ENCODE measurements at regions not wholly inside any gene's neighbourhood (a gene's known extent, or its start where the extent isn't known, plus 50 kb on each side); places are given as distances from the start of the nearest gene placed in this dataset.

DNA sequence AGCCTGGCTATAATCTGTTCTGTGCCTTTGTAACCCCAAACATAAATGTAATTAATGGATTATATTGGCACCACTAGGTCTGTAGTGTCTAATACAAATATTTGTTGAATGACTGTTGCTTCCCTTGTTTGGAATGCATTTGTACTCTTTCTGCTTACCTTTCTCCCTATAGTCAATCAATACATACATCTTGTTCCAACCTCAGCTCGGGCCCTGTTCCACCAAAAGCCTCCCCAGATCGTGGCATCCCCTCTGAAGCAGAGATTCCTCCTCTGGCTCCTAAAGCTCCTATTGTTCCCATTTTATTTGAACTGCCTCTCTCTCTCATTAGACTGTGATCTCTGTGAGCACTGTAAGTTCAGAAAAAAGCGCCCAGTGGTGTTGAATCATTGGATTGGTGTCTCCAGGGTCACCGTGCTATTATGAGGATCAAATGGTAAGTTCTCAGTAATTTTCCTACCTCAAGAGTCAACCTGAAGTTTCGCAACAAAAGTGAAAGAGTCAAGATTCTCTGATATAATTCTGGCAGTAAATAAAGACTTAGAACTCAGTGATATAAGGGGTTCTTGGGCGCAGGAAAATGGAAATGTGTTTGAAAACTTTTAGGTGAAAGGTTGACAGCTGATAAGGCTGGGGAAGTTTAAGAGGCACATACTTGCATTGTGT, 151.5 kb downstream of the KLF5 start:
- Mint-ChIP-seq H3K36me3 (ENCODE audit: low read depth) (no peaks in the 10 kb centered on the region), H3K27me3 (ENCODE audit: low read depth) (peaks cover 4% of the 10 kb centered on the region), H3K4me3 (no peak overlapping the region), H3K4me1 (no peaks in the 10 kb centered on the region), H3K9me3 (no peaks in the 10 kb centered on the region), H3K27ac (no peak overlapping the region)
- TF ChIP-seq, protein P1, sequence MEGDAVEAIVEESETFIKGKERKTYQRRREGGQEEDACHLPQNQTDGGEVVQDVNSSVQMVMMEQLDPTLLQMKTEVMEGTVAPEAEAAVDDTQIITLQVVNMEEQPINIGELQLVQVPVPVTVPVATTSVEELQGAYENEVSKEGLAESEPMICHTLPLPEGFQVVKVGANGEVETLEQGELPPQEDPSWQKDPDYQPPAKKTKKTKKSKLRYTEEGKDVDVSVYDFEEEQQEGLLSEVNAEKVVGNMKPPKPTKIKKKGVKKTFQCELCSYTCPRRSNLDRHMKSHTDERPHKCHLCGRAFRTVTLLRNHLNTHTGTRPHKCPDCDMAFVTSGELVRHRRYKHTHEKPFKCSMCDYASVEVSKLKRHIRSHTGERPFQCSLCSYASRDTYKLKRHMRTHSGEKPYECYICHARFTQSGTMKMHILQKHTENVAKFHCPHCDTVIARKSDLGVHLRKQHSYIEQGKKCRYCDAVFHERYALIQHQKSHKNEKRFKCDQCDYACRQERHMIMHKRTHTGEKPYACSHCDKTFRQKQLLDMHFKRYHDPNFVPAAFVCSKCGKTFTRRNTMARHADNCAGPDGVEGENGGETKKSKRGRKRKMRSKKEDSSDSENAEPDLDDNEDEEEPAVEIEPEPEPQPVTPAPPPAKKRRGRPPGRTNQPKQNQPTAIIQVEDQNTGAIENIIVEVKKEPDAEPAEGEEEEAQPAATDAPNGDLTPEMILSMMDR (IDR thresholded peaks at IDR 0.05; ENCODE audit: unreplicated experiment in 3 of 3): no peak

DNA sequence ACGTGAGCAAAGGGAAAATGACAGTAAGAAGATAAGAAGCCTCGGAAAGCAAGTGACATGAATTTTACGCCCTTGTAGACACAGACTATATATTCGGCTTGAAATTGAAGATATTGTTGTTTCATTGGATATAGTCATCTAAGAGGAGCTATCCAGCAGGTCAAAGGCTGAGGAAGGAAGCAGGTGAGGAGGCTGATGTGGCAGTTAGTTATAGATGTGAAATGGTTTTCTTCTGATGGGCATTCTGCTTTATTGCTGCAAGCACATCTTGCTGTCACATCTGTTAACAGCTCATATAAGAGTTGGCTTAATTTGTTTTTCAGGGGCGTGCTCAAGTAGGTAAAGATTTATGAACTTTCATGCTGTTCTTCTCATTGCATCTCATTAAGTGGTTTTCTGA, 146.1 kb downstream of the KLF5 start:
- no peaks in the 10 kb centered on the region for H3K9me3 Mint-ChIP-seq
- H3K4me1 Mint-ChIP-seq: peaks cover 17% of the 10 kb centered on the region
- no peak overlapping the region for H3K4me3 Mint-ChIP-seq
- TF ChIP-seq, protein P1 (IDR thresholded peaks at IDR 0.05; ENCODE audit: unreplicated experiment in 3 of 3): no peak
- peaks cover 4% of the 10 kb centered on the region for H3K27me3 Mint-ChIP-seq (ENCODE audit: low read depth)
- no peaks in the 10 kb centered on the region for H3K36me3 Mint-ChIP-seq (ENCODE audit: low read depth)
- no peak overlapping the region for H3K27ac Mint-ChIP-seq

DNA sequence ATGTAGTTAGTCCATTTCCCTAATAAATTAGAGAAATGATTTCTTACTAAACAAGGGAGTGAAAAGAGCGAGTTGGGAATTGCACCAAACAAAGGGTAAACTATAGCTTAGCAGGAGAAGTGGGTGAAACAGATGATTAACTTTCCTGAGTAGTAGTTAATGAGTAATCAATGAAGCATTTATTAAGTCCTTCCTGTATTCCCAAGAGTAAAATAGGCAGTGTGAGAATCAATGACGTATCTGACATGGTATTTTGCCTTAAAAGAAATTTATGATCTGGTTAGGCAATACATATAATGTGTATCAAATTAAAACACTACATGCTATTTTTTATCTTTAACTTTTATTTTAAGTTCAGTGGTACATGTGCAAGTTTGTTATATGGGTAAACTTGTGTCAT, 142.8 kb downstream of the KLF5 start:
- Mint-ChIP-seq H3K4me1 (peaks cover 23% of the 10 kb centered on the region), H3K27ac (peak overlapping the region; percentile 36 to 90 (median 47)), H3K27me3 (ENCODE audit: low read depth) (no peaks in the 10 kb centered on the region), H3K9me3 (no peaks in the 10 kb centered on the region), H3K4me3 (no peak overlapping the region), H3K36me3 (ENCODE audit: low read depth) (no peaks in the 10 kb centered on the region)
- TF ChIP-seq, protein P1 (IDR thresholded peaks at IDR 0.05; ENCODE audit: unreplicated experiment in 3 of 3): no peak

DNA sequence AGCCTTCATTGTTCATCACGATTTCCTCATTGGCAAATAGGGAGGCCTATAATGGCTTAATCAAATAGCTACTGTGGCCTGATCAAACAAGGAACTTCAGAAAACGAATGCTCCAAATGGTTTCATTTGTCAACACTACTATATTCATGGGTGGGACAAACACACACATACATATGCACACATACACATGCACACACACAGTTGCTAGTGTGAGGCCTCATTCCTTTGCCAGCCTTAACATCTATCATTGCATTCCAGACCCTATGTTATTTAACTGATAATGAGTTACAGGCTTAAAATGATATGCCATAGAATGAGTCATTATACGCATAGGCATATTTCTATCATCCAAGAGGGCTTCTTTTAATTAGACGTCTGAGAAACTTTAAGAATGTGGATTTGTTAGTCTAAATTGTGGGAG, 140.2 kb downstream of the KLF5 start:
- Mint-ChIP-seq H3K4me1 (peaks cover 23% of the 10 kb centered on the region), H3K27me3 (ENCODE audit: low read depth) (no peaks in the 10 kb centered on the region), H3K27ac (no peak overlapping the region), H3K4me3 (no peak overlapping the region), H3K36me3 (ENCODE audit: low read depth) (no peaks in the 10 kb centered on the region), H3K9me3 (no peaks in the 10 kb centered on the region)
- TF ChIP-seq, protein P1 (IDR thresholded peaks at IDR 0.05; ENCODE audit: unreplicated experiment in 3 of 3): no peak

DNA sequence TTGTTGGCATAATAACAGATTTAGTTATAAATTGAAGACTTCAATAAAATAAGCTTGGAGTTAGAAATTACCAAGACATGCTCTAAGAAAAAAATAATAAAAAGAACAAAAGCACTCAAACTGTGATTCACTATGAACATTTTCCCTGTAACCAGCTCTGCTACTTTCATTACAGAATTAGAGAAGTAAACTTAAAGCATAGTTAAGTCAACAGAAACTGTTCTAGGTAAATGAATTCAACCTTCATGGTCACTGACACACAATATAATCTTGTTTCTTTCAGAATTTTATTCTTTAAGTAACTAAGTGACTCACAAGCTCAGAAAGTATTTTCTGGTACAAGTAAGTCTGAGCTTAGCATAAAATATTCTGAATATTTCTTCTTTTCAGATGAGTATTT, 136.3 kb downstream of the KLF5 start:
- Mint-ChIP-seq H3K4me3 (no peak overlapping the region), H3K36me3 (ENCODE audit: low read depth) (no peaks in the 10 kb centered on the region), H3K27ac (no peak overlapping the region), H3K4me1 (peaks cover 11% of the 10 kb centered on the region), H3K27me3 (ENCODE audit: low read depth) (no peaks in the 10 kb centered on the region), H3K9me3 (no peaks in the 10 kb centered on the region)
- TF ChIP-seq, protein P1 (IDR thresholded peaks at IDR 0.05; ENCODE audit: unreplicated experiment in 3 of 3): no peak

DNA sequence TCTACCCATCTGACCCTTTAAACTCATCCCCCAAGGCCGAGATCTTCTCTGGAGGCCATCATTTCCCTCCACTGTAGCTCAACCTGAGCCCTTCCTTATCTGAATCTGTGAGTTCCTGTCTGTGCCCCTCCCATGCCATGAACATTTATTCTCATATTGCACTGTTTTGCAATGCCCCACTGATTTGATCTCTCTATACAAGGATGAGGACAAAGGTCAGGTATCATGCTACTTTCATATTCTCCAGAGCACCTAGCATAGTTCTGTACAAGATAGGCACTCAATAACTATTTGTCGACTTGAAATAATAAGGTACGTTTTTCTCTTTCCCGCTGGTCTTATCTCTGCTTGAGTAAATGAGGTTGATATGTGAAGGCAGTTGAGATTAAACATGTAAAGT, 135.5 kb downstream of the KLF5 start:
- TF ChIP-seq, protein P1 (IDR thresholded peaks at IDR 0.05; ENCODE audit: unreplicated experiment in 3 of 3): no peak
- Mint-ChIP-seq H3K4me1 (peaks cover 19% of the 10 kb centered on the region), H3K27ac (no peak overlapping the region), H3K36me3 (ENCODE audit: low read depth) (no peaks in the 10 kb centered on the region), H3K9me3 (no peaks in the 10 kb centered on the region), H3K27me3 (ENCODE audit: low read depth) (no peaks in the 10 kb centered on the region), H3K4me3 (no peak overlapping the region)

Data from nephron (organoid).